NCI-H446 (cell line): ENCODE measurements at regions not wholly inside any gene's neighbourhood (a gene's known extent, or its start where the extent isn't known, plus 50 kb on each side); places are given as distances from the start of the nearest gene placed in this dataset.

Experiments used
- DNase-seq, 2 experiments: peaks; one replicate each; lab custom pipeline; 2025; lab: John Stamatoyannopoulos, UW

- no peak for DNase-seq
Measured at GRCh38 chr12:125573271-125573670, 508.0 kb downstream of the AACS start.

DNA sequence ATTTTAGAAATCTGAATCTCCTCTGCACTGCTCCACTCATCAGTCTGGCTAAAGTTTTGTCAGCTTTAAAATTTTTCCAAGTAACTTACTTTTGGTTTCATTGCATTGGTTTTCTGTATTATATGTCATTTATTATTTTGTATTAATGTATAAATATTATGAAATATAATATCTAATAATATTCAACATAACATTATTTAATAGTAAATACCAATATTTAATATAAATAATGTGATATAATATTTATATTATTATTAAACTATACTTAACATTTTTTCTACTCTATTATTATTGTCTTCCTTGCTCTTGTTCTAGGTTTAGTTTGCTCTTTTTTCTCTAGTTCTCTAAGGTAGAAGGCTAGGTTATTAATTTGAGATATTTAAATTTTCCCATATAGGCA is 512.1 kb downstream of the AACS start:
- no peak for DNase-seq

- DNase-seq = no peak
Measured at GRCh38 chr12:125579916-125580315, 514.7 kb downstream of the AACS start.

- DNase-seq = no peak
Measured at GRCh38 chr12:125583071-125583470, 517.8 kb downstream of the AACS start.

DNA sequence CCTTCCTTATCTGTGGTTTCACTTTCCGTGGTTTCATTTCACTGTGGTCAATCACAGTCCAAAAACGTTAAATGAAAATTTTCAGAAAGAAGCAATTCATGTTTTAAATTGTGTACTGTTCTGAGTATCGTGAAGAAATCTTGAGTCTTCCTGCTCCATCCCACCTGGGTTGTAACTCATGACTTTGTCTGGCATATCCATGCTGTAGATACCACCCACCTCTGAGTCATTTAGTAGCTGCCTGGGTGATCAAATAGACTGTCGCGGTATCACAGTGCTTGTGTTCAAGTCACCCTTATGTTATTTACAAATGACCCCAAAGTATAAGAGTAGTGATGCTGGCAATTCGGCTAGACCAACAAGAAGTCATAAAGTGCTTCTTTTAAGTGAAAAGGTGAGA is 521.2 kb downstream of the AACS start:
- no peak for DNase-seq

DNA sequence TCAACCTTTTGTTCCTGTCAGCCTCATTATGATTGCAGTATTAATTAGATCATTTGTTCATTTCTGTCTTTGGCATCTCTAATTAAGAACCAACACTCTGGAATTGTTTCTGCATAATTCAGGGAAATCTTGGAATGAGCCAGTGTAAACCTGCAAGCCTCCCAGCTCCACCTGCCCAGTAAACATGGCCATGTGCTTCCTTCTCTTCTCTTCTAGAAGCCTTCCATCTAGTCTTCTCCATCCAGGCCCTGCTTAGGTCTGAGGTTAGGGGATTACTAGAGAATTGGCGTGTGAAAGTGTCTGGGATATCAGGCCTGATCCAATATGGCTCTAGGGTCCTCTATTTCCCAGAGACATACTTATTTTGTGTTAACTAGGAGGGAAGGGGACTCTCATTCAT is 528.0 kb downstream of the AACS start:
- DNase-seq = no peak

DNA sequence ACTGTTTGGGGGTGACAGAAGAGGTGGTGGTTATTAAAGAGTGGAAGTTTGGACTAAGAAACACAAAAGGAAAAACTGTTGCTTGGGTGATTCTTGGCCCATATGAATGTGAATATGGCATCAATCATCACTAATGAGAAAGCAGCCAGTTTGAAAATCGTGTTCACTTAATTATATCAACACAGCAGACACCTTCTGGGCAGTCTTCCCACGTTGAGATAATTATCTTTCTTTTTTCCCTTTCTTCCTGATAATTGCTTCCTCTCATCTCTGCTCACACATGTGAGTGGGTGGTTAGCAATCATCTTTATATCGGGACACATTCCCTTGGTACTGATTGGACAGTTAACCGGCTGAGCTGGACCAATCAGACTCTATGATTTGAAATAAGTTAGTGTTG is 539.7 kb downstream of the AACS start:
- DNase-seq = no peak

DNA sequence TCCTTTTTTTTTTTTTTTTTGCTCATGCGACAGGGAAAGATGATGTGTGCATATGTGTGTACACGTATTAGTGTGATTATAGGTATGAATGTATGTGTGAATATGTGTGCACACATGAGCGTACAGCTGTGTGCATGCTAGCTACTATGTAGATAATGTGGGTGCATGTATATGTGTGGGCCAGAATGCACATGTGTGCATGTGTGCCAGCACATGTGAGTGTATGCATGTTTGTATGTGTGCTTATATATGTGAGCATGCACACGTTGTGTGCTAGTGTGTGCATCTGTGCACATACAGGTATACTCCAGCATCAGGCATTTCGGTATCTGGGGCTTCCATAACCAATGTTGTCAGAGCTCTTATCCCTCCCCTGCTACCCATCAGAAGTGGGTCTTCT is 541.1 kb downstream of the AACS start:
- DNase-seq = no peak

DNA sequence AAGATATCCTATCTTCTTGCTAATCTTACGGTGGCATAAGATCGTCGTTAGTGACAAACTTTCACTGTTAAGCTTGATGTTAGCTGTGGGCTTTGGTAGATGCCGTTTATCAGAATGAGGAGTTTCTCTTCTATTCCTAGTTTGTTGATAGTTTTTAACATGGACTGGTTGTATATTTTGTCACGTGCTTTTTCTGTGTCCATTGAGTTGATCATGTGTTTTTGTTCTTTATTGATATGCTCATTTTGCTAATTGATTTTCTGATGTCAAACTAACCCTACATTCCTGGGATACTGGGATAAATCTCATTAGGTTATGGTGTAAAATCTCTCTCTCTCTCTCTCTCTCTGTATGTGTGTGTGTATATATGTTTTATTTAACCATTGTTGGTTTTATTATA is 545.1 kb downstream of the AACS start:
- DNase-seq = no peak

DNA sequence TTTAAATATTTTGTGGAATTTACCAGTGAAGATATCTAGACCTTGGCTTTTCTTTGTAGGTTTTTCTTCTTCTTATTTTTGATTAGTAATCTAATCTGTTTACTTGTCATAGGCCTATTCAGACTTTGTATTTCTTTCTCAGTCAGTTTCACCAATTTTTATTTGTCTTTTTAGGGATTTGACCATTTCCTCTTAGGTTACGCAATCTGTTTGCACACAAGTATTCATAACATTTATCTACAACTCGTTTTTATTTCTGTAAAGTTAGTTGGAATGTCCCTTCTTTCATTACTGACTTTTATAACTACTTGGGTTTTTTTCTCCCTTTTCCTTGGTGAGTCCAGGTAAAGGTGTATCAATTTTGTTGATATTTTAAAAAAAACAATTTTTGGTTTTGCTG is 545.7 kb downstream of the AACS start:
- no peak for DNase-seq

DNA sequence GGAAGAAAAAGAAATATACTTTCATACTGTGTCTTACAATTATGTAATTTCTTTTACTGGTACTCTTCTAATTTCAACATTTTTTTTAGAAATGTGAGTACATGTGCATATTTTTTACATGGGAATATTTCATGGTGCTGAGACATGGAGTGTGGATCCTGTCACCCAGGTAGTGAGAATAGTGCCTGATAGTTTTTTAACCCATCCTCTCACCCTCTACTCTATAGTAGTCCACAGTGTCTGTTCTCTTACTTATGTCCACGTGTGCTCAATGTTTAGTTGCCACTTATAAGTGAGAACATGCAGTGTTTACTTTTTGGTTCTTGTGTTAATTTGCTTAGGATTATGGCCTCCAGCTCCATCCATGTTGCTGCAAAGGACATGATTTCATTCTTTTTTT is 548.8 kb downstream of the AACS start:
- DNase-seq = no peak

GRCh38 chr12:125619723-125620122 is 554.5 kb downstream of the AACS start:
- DNase-seq = no peak

DNA sequence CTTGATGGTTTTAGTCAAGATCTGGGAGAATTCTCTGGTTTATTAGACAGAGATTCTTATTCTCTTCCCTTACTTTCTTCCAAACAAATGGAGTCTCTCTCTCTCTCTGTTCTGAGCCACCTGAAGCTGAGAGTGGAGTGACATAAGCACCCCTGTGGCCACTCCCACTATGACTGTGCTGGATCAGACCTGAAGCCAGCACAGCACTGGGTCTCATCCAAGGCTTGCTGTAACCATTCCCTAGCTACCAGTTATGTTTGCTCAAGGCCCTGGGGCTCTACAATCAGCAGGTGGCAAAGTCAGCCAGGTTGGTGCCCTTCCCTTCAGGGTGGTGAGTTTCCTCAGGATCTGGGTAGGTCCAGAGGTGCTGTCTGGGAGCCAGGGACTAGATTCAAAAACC is 568.5 kb downstream of the AACS start:
- no peak for DNase-seq

- no peak for DNase-seq
Measured at GRCh38 chr12:125634813-125635212, 569.6 kb downstream of the AACS start.

DNA sequence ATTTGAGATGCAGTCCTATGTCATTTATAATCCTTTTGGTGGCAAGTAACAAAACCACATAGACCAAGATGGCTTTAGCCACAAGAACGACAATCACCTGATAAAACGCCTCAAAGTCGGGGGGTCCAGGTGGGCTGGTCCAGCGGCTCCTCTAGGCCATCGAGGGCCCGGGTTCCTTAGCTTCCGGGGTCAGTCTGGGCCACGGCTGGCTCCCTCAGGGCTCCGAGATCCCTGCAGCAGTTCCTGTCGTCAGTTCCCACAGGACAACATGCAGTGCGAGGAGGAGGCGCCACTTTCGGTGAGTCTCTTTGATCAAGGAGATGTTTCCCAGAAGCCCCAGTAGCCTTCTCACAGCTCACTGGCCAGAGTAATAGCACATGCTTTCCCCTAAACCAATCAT is 574.6 kb downstream of the AACS start:
- no peak for DNase-seq

GRCh38 chr12:125643055-125643454 is 577.8 kb downstream of the AACS start:
- DNase-seq = no peak

DNA sequence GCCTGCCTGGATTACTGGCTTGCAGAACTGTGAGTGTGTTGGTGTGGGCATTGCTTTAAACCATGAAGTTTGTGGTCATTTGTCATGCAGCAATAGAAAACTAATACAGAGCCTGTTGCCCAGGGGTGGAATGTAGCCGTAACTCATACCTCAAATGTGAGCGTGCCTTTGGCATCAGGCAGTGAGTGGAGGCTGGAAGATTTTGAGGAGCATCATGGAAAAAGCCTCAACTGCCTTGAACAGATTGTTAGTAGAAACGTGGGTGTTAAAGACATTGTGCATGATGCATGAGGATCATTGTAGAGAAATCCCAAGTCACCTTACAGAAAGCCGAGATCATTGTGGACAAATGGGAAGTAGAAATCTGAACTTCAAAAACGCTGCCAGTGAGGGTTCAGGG is 580.5 kb downstream of the AACS start:
- no peak for DNase-seq

DNA sequence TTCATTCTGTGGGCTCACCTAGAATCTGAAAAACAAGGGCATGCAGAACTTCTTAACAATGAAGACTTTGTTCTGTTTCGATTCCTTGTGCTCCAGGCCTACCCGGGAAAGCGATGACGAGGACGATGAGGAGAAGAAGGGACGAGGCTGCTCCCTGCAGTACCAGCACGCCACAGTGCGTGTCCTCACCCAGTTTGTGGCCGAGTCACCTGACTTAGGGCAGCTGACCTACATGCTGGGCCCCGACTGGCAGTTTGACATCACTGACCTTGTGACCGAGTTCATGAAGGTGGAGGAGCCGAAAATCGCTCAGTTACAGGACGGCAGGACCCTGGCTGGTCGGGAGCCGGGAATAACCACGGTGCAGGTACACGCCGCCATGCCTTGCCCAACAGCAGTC is 585.4 kb downstream of the AACS start:
- DNase-seq = no peak

DNA sequence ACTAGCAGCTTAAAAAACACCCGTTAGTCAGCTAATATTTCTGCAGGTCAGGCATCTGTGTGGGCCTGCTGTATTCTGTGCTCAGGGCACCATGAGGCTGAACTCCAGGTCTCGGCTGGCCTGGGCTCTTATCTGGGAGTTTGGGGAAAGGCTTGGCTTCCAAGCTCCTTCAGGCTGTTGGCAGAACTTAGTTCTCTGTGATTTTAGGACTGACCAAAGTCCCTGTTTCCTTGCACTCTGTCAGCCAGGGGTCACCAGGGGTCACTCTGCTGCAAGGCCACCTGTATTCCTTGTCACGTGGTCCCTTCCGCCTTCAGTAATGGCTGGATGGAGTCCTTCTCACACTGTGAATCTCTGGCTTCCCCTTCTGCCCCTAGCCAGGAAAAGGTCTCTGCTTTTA is 586.4 kb downstream of the AACS start:
- no peak for DNase-seq

DNA sequence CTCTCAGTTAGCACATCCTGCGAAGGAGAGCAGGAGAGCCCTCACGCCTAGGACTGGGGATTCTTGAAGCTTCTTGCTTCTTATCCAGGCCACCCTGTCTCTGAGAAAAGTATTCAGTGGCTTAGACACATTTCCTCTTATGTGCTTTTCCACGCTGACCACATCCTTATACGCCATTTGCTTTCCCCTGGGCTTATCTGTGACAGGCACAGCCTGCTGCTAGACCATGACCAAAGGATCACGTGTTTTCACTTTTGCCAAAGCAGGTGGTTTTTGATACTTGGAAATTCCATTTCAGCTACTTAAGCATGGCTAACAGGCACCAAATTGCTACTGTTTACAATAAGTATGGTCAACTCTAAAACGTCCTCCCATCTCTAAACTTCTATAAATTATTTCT is 587.4 kb downstream of the AACS start:
- no peak for DNase-seq

- DNase-seq = no peak
Measured at GRCh38 chr12:125657681-125658080, 592.4 kb downstream of the AACS start.

GRCh38 chr12:125674554-125675338 is 609.5 kb downstream of the AACS start:
- no peak for DNase-seq

- DNase-seq = no peak
Measured at GRCh38 chr12:125676366-125676765, 611.1 kb downstream of the AACS start.

DNA sequence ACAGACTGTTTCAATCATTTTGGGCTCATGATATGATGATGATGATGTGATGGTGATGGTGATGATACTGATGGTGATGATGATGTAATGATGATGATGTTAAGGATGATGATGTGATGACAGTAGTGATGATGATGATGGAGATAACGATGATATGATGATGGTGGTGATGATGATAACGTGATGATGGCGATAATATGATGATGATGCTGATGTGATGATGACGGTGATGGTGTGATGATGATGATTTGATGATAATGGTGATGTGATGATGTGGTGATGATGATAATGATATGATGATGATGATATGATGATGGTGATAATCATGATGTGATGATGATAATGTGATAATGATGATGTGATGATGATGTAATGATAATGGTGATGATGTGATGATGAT is 612.6 kb downstream of the AACS start:
- no peak for DNase-seq
